Naive thymus-derived CD8-positive, alpha-beta T cell (primary cell): ENCODE measurements at regions not wholly inside any gene's neighbourhood (a gene's known extent, or its start where the extent isn't known, plus 50 kb on each side); places are given as distances from the start of the nearest gene placed in this dataset.
A peak's percentile ranks its signal among the peaks of the same experiment; 100 is the strongest.

ENCODE experiments used
- ATAC-seq, 2 donors: fragments of 150-1000 bp; cut with Tn5 transposase in 1 of 2; sonication (Bioruptor Pico), chemical (Tn5 transposase) in 1 of 2; 1 replicate in 1 of 2; 2 replicates in 1 of 2; pipeline ENCODE4 v1.10.0; 2021; ENCODE audit warnings: mild to moderate bottlenecking in 2 of 2, moderate library complexity in 2 of 2
- POLR2A ChIA-PET: fragments of 350-600 bp; sonication (Branson Sonifier 250); formaldehyde crosslinking; loops from one replicate; lab custom pipeline; 2021; ENCODE audit warnings: antibody characterized with exemption; lab: Charles Lee
- DNase-seq, 10 donors: peaks; one replicate each; pipeline versions ENCODE4 v3.0.0 to v3.0.0-alpha.2; 2020 to 2022
- H3K27ac Mint-ChIP-seq, 10 donors: one replicate each; pipeline ENCODE4 v1.8.0; 2020 to 2022; ENCODE audit warnings: mild to moderate bottlenecking in 10 of 10, mixed read lengths in 10 of 10, moderate library complexity in 4 of 10, inconsistent platforms in 1 of 10
- H3K27me3 Mint-ChIP-seq, 5 donors: one replicate each; pipeline ENCODE4 v1.8.0; 2021 to 2022; ENCODE audit warnings: mixed read lengths in 5 of 5
- H3K36me3 Mint-ChIP-seq, 3 donors: one replicate each; pipeline ENCODE4 v1.8.0; 2020 to 2022; ENCODE audit warnings: mixed read lengths in 3 of 3, mild to moderate bottlenecking in 2 of 3, inconsistent platforms in 1 of 3
- H3K4me1 Mint-ChIP-seq, 4 donors: one replicate each; pipeline ENCODE4 v1.8.0; 2021 to 2022; ENCODE audit warnings: mixed read lengths in 4 of 4
- H3K4me3 Mint-ChIP-seq, 10 donors: one replicate each; pipeline ENCODE4 v1.8.0; 2020 to 2022; ENCODE audit warnings: mild to moderate bottlenecking in 10 of 10, mixed read lengths in 10 of 10, moderate library complexity in 6 of 10, inconsistent platforms in 1 of 10
- H3K9me3 Mint-ChIP-seq, 9 donors: one replicate each; pipeline ENCODE4 v1.8.0; 2020 to 2022; ENCODE audit warnings: mixed read lengths in 9 of 9, mild to moderate bottlenecking in 3 of 9, inconsistent platforms in 1 of 9, moderate library complexity in 1 of 9

DNA sequence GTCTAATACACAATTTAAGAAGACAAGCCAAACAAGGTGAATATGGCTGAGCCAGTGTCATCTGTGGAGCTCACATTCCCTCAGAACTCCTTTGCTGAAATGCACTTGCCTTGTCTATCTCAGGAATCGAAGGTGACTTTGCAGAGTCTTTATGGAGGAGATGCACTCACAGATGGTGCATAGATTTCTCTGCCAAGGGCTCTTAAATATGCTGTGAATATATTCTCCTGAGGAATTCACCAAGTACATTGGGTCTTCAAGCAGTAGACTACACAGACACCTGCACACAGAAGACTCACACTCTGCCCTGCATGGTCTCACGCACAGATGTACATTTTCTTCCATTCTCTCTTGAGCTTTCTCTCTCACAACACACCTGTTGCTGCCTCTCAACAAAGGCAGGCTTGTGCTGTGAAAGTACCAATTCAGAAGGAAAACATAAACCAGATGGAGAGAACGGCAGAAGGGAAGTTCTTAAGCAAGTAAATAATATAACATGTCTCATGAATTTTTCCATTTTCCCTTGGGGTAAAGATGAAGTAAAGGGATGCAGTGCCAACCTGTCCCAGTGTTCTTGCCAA lies 174.7 kb downstream of the DLEU7 start:
- no peak for ATAC-seq
- POLR2A ChIA-PET = interaction anchor here (0.5 kb wide), 1 partner anchor 454 kb away, joined by 3 read pairs; no protein-coding TSS in a partner anchor
- Mint-ChIP-seq H3K4me1 (peaks cover 0 to 3% (median under 1%) of the 10 kb centered on the region in 4 donors), H3K27ac (peak overlapping the region in 1 of 10 donors; percentile 54), H3K27me3 (peaks cover 0 to 2% (median 0%) of the 10 kb centered on the region in 5 donors), H3K4me3 (no peak overlapping the region), H3K9me3 (peaks cover 0 to 10% (median 0%) of the 10 kb centered on the region in 9 donors), H3K36me3 (peaks cover 0 to 2% (median 0%) of the 10 kb centered on the region in 3 donors)
- DNase-seq = no peak

DNA sequence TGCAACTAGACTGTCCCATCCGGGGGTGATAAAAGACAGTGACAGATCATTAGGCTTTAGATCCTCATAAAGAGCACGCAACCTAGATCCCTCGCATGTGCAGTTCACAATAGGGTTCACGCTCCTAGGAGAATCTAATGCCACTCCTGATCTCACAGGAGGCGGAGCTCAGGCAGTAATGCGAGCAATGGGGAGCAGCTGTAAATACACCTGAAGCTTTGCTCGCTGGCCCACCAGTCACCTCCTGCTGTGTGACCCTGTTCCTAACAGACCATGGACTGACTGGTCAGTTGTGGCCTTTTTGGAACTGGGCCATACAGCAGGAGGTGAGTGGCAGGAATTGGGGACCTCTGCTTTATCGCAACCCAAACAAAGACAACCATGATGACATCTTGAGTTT lies 173.2 kb downstream of the DLEU7 start:
- Mint-ChIP-seq H3K4me3 (no peak overlapping the region), H3K4me1 (peaks cover 0 to 3% (median under 1%) of the 10 kb centered on the region in 4 donors), H3K27ac (no peak overlapping the region), H3K36me3 (peaks cover 0 to 2% (median 0%) of the 10 kb centered on the region in 3 donors), H3K9me3 (peaks cover 0 to 10% (median 0%) of the 10 kb centered on the region in 9 donors), H3K27me3 (peaks cover 0 to 2% (median 0%) of the 10 kb centered on the region in 5 donors)
- ATAC-seq (no peak), DNase-seq (no peak)
- POLR2A ChIA-PET = no interaction called here

DNA sequence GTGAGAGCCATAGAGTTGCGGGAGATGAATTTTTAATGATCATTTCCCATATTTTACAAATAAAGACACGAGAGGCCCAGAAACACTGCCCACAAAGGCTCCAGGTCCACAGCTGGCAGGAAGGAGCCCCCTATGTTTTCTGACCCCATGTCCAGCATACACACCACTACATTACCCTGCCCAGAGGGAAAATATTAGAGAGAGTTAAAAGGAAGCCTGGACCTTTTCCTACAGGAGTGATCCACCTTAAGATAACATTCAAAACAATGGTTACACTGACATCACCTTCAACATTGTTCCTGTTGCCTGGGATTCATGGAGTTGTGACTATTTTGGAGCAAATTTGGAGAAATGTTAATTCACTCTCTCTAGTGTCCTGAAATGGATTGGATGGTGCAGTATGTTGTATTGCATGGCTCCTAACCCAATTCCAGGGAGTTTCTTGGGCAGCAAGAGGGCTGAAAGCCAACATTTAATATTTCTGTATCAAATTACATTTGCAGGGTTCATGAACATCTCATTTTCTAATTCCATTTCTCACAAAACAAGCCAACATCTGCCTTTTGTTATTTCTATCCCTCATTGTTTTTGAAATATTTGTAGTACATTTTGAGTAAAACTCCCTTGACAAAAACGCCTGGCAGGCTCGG lies 172.5 kb downstream of the DLEU7 start:
- H3K27ac Mint-ChIP-seq = no peak overlapping the region
- no peak for DNase-seq
- H3K4me3 Mint-ChIP-seq = no peak overlapping the region
- peaks cover 0 to 10% (median 0%) of the 10 kb centered on the region in 9 donors for H3K9me3 Mint-ChIP-seq
- H3K36me3 Mint-ChIP-seq = peaks cover 0 to 2% (median 0%) of the 10 kb centered on the region in 3 donors
- H3K27me3 Mint-ChIP-seq = peaks cover 0 to 2% (median 0%) of the 10 kb centered on the region in 5 donors
- peaks cover 0 to 10% (median under 1%) of the 10 kb centered on the region in 4 donors for H3K4me1 Mint-ChIP-seq
- POLR2A ChIA-PET = no interaction called here
- no peak for ATAC-seq

- no peak for ATAC-seq
- Mint-ChIP-seq H3K27me3 (peaks cover 0 to 2% (median 0%) of the 10 kb centered on the region in 5 donors), H3K9me3 (peaks cover 0 to 5% (median 0%) of the 10 kb centered on the region in 9 donors), H3K4me1 (peaks cover 0 to 15% (median under 1%) of the 10 kb centered on the region in 4 donors), H3K27ac (no peak overlapping the region), H3K36me3 (no peaks in the 10 kb centered on the region), H3K4me3 (no peak overlapping the region)
- no peak for DNase-seq
- POLR2A ChIA-PET = no interaction called here
These were observed 172.0 kb downstream of the DLEU7 start for GRCh38 chr13:50671497-50671850.

DNA sequence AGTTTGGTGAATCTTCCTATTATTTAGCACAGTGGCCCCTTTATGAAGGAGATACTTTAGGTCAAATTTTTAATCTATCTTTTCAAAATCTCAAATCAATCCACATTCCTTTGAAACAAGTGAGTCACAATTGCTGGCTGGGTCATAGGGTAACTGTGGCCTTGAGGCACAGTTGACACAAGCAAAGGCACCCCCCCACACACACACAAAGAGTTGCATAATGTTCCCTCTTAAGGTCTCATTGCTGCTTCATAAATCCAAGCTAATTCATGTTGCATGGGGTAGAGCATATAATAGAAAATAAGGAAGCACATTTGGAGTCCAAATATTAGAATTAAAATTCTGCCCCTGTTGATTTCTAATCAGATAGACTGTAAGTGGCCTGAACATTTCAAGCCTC lies 171.5 kb downstream of the DLEU7 start:
- POLR2A ChIA-PET = no interaction called here
- peaks cover 0 to under 1% (median 0%) of the 10 kb centered on the region in 5 donors for H3K27me3 Mint-ChIP-seq
- H3K27ac Mint-ChIP-seq = no peak overlapping the region
- no peak for DNase-seq
- no peaks in the 10 kb centered on the region for H3K36me3 Mint-ChIP-seq
- H3K4me1 Mint-ChIP-seq = peaks cover 0 to 20% (median under 1%) of the 10 kb centered on the region in 4 donors
- ATAC-seq = no peak
- peaks cover 0 to 2% (median 0%) of the 10 kb centered on the region in 9 donors for H3K9me3 Mint-ChIP-seq
- H3K4me3 Mint-ChIP-seq = no peak overlapping the region

DNA sequence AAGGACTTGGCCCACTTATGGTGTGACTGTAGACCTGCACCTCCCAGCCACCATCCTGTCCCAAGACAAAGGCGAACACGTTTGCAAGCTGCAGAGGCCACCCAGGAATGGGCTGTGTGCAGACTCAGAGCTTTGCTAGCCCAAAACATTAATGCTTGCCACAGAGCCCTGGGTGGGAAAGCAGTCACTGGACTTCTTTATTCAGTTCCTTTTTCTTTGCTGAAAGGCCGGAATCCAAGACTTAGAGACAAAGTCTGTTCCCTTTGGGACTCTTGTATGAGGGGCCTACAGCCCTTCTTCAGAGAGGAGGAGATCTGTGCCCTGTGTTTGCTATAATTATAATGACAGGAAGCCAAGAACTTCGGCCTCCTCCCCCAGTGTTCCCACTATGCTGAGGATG lies 167.8 kb downstream of the DLEU7 start:
- H3K36me3 Mint-ChIP-seq = no peaks in the 10 kb centered on the region
- no peak overlapping the region for H3K27ac Mint-ChIP-seq
- peaks cover 0 to 4% (median 0%) of the 10 kb centered on the region in 5 donors for H3K27me3 Mint-ChIP-seq
- POLR2A ChIA-PET = no interaction called here
- ATAC-seq (no peak), DNase-seq (no peak)
- peaks cover 0 to 29% (median 0%) of the 10 kb centered on the region in 4 donors for H3K4me1 Mint-ChIP-seq
- H3K4me3 Mint-ChIP-seq = no peak overlapping the region
- no peaks in the 10 kb centered on the region for H3K9me3 Mint-ChIP-seq

- no peaks in the 10 kb centered on the region for H3K9me3 Mint-ChIP-seq
- H3K27ac Mint-ChIP-seq = peak overlapping the region in 1 of 10 donors; percentile 3
- POLR2A ChIA-PET = no interaction called here
- no peak for ATAC-seq
- H3K27me3 Mint-ChIP-seq = peaks cover 0 to 4% (median 0%) of the 10 kb centered on the region in 5 donors
- no peaks in the 10 kb centered on the region for H3K36me3 Mint-ChIP-seq
- H3K4me1 Mint-ChIP-seq = peaks cover 0 to 29% (median 0%) of the 10 kb centered on the region in 4 donors
- DNase-seq = peak in 2 of 10 donors; percentile 4 to 19
- no peak overlapping the region for H3K4me3 Mint-ChIP-seq
These were observed 166.9 kb downstream of the DLEU7 start for GRCh38 chr13:50676602-50677001.

DNA sequence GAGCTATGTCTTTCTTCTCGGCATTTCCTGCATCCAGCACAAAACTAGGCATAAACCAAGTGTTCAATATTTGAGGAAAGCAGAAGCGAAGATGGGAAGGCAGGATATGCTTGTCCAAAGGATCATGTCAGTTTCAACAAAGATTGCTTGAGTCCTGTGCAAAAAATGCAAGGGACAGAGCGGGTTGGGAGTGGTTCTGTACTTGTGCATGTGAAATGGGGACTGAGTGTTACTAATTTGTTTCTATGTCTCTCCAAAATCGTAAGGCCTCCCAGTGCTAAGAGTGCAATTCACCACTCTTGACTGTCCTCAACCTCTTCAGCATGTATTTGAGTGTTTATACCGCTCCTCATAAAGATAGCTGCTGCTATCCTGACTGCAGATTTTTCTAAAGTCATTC lies 166.2 kb downstream of the DLEU7 start:
- Mint-ChIP-seq H3K27ac (no peak overlapping the region), H3K4me1 (peaks cover 0 to 29% (median 0%) of the 10 kb centered on the region in 4 donors), H3K4me3 (no peak overlapping the region), H3K9me3 (no peaks in the 10 kb centered on the region), H3K27me3 (peaks cover 0 to 6% (median 0%) of the 10 kb centered on the region in 5 donors), H3K36me3 (no peaks in the 10 kb centered on the region)
- ATAC-seq (no peak), DNase-seq (no peak)
- POLR2A ChIA-PET = interaction anchor here (0.5 kb wide), 1 partner anchor 353 kb away, joined by 3 read pairs; no protein-coding TSS in a partner anchor

DNA sequence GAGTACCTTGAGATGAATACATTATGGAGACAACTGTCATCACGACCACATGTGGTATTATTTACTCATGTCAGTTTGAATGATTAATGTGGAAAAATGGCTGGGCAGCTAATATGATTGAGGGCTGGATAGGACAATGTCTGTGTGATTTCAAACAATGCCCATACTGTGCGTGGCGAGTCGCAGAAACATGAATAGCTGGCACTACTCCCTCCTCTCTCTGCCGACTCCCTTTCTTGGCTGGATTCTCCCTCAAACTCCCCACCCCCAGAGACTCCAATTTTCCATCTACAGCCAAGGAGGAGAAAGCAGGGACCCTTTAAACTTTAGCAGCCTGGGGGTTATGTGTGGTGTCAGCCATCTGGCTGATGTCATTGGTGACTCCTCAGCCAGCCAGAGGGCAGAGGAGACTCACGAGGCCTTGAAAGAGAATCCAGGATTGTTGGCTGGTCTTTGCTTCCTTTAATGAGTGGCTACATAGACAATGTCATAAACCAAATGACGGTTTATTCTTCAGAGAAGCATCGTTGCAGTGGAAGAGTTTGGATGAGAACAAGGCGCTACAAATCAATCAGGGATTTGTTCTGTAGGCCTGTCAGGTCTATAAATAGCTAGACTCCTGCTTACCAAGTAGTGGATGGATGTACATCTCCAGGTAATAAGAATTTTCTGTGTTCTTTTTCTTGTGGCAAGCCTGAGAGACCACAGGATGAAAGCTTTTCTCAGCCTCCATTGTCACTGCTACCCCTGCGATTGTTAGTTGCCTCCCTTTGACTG lies 165.6 kb downstream of the DLEU7 start:
- no peaks in the 10 kb centered on the region for H3K9me3 Mint-ChIP-seq
- H3K36me3 Mint-ChIP-seq = no peaks in the 10 kb centered on the region
- DNase-seq (no peak), ATAC-seq (no peak)
- no peak overlapping the region for H3K4me3 Mint-ChIP-seq
- peaks cover 0 to 9% (median 0%) of the 10 kb centered on the region in 5 donors for H3K27me3 Mint-ChIP-seq
- H3K27ac Mint-ChIP-seq = no peak overlapping the region
- POLR2A ChIA-PET = interaction anchor here (0.5 kb wide), 1 partner anchor 353 kb away, joined by 3 read pairs; no protein-coding TSS in a partner anchor
- peaks cover 0 to 29% (median 0%) of the 10 kb centered on the region in 4 donors for H3K4me1 Mint-ChIP-seq

DNA sequence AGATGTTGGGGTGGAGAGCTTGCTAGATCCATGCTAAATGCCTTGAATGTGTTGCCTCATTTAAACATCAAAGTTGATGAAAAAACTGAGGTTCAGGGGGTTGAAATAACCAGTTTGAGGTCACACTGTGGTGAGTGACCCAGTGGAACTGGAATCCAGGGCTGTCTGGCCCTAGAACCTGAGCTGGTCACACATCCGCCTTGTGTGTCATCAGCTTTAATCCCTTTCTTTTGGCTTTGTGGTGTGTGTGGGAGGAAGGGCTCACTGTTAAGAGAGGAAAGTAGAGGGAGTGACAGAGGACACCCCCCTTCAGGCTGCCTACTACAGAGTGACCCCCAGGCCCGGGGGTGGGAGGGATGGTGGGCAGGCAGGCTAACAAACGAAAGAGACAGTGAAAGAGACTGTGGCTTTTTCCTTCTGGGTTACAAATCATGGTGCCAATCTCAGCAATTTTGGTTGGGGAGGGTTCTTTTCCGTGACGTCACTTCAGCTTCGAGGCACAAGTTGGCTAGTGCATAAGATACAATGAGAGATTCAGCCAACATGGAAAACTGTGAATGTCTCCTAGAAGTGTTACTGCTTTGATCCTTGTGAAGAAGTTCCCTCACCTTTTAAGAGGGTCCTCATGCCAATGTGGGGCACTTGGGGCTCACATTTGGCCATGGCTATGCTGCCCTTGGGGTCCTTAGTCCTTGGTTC lies 164.9 kb downstream of the DLEU7 start:
- H3K9me3 Mint-ChIP-seq = no peaks in the 10 kb centered on the region
- DNase-seq (no peak), ATAC-seq (no peak)
- POLR2A ChIA-PET = no interaction called here
- H3K4me3 Mint-ChIP-seq = no peak overlapping the region
- H3K36me3 Mint-ChIP-seq = no peaks in the 10 kb centered on the region
- H3K4me1 Mint-ChIP-seq = peaks cover 0 to 30% (median 0%) of the 10 kb centered on the region in 4 donors
- peaks cover 0 to 11% (median 0%) of the 10 kb centered on the region in 5 donors for H3K27me3 Mint-ChIP-seq
- H3K27ac Mint-ChIP-seq = no peak overlapping the region

DNA sequence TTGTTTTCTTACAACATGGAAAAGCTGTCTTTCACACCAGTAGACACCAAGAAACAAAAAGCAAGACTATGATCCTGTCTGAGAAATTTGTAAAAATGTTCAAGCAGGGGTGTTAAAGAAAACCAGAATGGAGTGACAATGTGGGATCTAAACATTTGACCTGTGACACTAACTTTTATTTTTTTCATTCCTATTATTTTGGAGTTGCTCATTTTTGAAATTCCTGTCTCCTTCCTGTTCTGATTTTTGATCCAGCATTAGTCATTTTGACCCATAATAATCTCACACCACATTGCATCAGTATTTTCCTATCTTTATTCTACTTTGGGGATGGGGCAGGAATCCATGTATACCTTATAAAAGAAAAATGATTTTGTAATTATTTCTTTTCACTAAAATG lies 164.2 kb downstream of the DLEU7 start:
- H3K27ac Mint-ChIP-seq = no peak overlapping the region
- ATAC-seq (no peak), DNase-seq (no peak)
- no peaks in the 10 kb centered on the region for H3K9me3 Mint-ChIP-seq
- no peaks in the 10 kb centered on the region for H3K36me3 Mint-ChIP-seq
- H3K27me3 Mint-ChIP-seq = peaks cover 0 to 11% (median 0%) of the 10 kb centered on the region in 5 donors
- POLR2A ChIA-PET = no interaction called here
- H3K4me1 Mint-ChIP-seq = peaks cover 1 to 37% (median 3%) of the 10 kb centered on the region in 4 donors
- no peak overlapping the region for H3K4me3 Mint-ChIP-seq

DNA sequence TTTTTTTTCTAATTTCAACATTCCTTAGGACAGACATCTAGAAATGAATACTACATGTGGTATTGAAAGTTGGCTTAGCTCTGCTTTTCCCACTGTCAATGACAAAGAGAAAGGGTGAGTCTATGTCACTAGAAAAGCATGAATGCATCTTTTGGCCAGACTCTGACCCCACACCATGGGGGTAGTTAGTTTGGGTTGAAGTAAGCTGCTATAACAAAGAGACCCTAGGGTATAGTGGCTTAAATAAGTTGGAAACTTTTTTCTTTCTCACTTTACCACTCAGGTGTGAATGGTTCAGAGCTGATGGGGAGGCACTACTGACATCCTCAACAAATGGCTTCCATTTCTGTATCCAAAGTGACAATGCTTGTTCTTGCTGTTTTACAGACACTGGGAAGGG lies 161.5 kb downstream of the DLEU7 start:
- peaks cover 0 to 11% (median 0%) of the 10 kb centered on the region in 5 donors for H3K27me3 Mint-ChIP-seq
- ATAC-seq = no peak

More for the DNA sequence above, 161.5 kb downstream of the DLEU7 start:
- Mint-ChIP-seq H3K27ac (no peak overlapping the region), H3K9me3 (no peaks in the 10 kb centered on the region), H3K4me1 (peaks cover 5 to 40% (median 10%) of the 10 kb centered on the region in 4 donors), H3K4me3 (no peak overlapping the region), H3K36me3 (no peaks in the 10 kb centered on the region)
- DNase-seq = no peak
- POLR2A ChIA-PET = no interaction called here
